Mononuclear cell (primary cell): ENCODE measurements at regions not wholly inside any gene's neighbourhood (a gene's known extent, or its start where the extent isn't known, plus 50 kb on each side); places are given as distances from the start of the nearest gene placed in this dataset.

Experiments
- H3K27me3 ChIP-seq: 2 replicates; pipeline ENCODE4 v1.6.0; 2011; ENCODE audit warnings: low read length, control low read depth; ENCODE audit not compliant: insufficient read depth
- H3K4me1 ChIP-seq: 2 replicates; pipeline ENCODE4 v1.5.1; 2011; ENCODE audit warnings: mild to moderate bottlenecking, low read length, control low read depth; ENCODE audit not compliant: insufficient read depth
- H3K4me3 ChIP-seq: 2 replicates; pipeline ENCODE4 v1.5.1; 2011; ENCODE audit warnings: mild to moderate bottlenecking, low read length, moderate library complexity
- H3K9me3 ChIP-seq: 2 replicates; pipeline ENCODE4 v1.5.1; 2011; ENCODE audit warnings: low read depth, mild to moderate bottlenecking, control low read depth, low read length

DNA sequence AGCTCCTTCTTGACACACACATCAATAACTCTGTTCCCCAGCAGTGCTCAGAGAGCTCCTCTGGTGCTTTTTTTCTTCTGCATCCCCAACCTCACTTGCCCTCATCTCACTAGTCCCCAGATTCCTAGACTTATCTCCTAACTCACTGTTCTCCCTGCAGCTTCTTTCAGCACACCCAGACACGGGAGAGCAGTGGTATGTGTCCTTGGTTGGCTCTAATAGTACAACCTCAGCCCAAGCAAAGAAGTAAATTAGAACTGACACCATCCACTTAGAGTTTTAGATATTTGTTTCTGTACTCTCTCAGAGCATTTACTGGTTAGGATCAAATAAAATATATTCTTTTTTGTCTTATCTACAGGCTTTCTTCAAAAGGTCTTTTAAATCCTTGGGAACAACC lies 201.4 kb upstream of the SNX7 start:
- Histone ChIP-seq H3K9me3 (no peaks in the 10 kb centered on the region), H3K4me3 (no peak overlapping the region), H3K27me3 (no peaks in the 10 kb centered on the region), H3K4me1 (no peaks in the 10 kb centered on the region)

GRCh38 chr1:98459486-98459870 lies 202.0 kb upstream of the SNX7 start:
- Histone ChIP-seq H3K27me3 (no peaks in the 10 kb centered on the region), H3K4me3 (no peak overlapping the region), H3K4me1 (no peaks in the 10 kb centered on the region), H3K9me3 (no peaks in the 10 kb centered on the region)

DNA sequence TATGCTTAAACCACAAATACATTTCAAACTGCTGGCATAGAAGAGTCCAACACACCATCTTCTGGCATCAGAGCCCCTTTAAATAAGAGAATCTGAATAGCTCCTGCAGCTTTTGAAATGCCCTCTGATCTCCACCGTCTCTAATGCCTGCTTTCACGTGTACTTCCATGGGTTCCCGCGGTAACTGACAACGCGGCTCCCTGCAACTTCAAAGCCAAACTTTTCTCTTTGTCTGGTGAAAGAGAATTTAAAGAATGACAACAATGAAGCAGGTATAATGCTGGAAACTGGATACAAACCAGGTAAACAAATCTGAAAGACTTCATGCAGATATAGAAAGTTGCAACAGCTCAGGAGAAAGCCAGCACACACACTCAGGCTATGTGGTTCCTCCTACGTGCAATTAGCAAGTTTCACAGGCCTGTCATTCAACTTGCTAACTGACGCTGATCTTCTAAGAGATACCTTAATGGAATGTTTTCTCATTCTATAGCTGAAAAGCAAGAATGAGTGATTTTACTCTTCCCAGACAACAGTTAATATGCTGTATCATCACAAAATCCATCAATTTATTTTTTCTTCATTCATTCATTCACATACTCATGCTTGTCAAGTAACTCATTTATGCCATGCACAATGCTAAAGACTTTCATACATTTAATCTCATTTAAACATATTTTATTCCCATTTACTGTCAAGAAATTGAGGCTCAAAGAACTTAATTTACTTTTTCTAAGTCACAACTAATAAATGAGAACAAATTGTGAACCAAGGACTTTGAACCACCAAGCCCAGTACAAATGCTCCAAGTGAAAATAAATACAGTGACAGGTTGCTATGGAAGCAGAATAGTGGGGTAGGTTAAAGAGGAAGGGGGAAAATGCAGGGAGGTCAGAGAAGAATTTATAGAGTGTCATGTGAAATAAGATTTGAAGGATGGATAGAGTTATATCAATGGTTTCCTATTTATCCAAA lies 202.7 kb upstream of the SNX7 start:
- H3K27me3 ChIP-seq = no peaks in the 10 kb centered on the region
- no peaks in the 10 kb centered on the region for H3K4me1 ChIP-seq
- H3K9me3 ChIP-seq = no peaks in the 10 kb centered on the region
- no peak overlapping the region for H3K4me3 ChIP-seq

DNA sequence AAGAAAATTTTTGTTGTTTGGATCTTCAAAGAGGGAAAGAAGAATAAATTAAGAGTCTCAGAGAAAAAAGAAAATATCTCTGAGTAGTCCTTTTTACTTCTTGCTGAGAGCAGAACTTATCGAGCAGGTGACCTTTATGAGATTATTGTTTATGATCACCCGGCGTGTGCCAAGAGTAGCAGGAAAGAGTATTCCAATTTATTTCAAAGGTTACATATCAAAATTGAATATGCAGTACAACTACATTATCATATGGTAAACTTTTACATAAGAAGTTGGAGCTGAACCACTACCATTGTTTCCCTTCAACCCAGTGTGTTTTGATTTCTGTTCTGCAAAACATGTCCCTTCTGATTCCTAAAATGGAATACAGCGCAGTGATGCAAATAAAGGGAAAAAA lies 204.3 kb upstream of the SNX7 start:
- Histone ChIP-seq H3K9me3 (no peaks in the 10 kb centered on the region), H3K4me1 (no peaks in the 10 kb centered on the region), H3K4me3 (no peak overlapping the region), H3K27me3 (no peaks in the 10 kb centered on the region)

- H3K4me1 ChIP-seq = no peaks in the 10 kb centered on the region
- no peaks in the 10 kb centered on the region for H3K27me3 ChIP-seq
- no peaks in the 10 kb centered on the region for H3K9me3 ChIP-seq
- no peak overlapping the region for H3K4me3 ChIP-seq
These were observed 206.9 kb upstream of the SNX7 start for GRCh38 chr1:98454666-98455065.

- Histone ChIP-seq H3K4me1 (no peaks in the 10 kb centered on the region), H3K27me3 (no peaks in the 10 kb centered on the region), H3K9me3 (no peaks in the 10 kb centered on the region), H3K4me3 (no peak overlapping the region)
These were observed 208.5 kb upstream of the SNX7 start for GRCh38 chr1:98453066-98453465.

- no peaks in the 10 kb centered on the region for H3K27me3 ChIP-seq
- no peaks in the 10 kb centered on the region for H3K9me3 ChIP-seq
- no peak overlapping the region for H3K4me3 ChIP-seq
- no peaks in the 10 kb centered on the region for H3K4me1 ChIP-seq
These were observed 209.4 kb upstream of the SNX7 start for GRCh38 chr1:98452162-98452561.

- Histone ChIP-seq H3K4me1 (no peaks in the 10 kb centered on the region), H3K9me3 (no peaks in the 10 kb centered on the region), H3K4me3 (no peak overlapping the region), H3K27me3 (no peaks in the 10 kb centered on the region)
These were observed 220.2 kb upstream of the SNX7 start for GRCh38 chr1:98441281-98441680.

DNA sequence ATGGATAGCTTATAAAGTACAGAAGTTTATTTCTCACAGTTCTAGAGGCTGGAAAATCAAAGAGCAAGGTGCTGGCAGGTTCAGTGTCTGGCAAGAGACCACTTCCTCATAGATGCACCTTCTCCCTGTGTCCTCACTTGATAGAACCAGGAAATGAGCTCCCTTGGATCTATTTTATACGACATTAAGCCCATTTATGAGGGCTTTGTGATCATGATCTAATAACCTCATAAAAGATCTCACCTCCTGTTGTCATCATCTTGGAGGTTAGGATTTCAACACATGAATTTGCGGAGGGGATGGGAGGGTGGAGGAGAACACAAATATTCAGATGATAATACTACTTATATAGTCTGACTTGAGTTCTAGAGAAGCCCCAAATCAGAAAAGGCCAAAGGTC lies 222.1 kb upstream of the SNX7 start:
- Histone ChIP-seq H3K9me3 (no peaks in the 10 kb centered on the region), H3K4me3 (no peak overlapping the region), H3K4me1 (no peaks in the 10 kb centered on the region), H3K27me3 (no peaks in the 10 kb centered on the region)

- Histone ChIP-seq H3K9me3 (no peaks in the 10 kb centered on the region), H3K4me1 (no peaks in the 10 kb centered on the region), H3K27me3 (no peaks in the 10 kb centered on the region), H3K4me3 (no peak overlapping the region)
These were observed 224.0 kb upstream of the SNX7 start for GRCh38 chr1:98437540-98437939.

DNA sequence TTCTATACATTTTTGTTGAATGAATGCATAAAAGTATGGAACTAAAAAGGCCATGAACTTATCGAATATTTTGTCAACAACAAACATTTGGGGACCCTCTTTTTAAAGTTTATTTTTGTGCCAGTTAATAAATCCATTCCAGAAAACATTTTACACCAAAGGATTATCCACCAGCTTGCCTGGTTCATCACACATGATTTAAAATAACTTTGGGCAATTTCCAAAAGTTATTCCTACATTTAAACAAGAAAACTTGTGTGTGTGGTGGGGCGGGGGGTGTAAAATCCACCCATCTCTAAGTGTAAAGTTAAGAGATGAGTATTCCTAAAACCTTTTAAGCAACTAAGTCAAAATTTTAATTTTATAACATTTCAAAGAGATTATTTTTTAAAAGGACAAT lies 224.5 kb upstream of the SNX7 start:
- H3K4me1 ChIP-seq = no peaks in the 10 kb centered on the region
- no peaks in the 10 kb centered on the region for H3K9me3 ChIP-seq
- H3K4me3 ChIP-seq = no peak overlapping the region
- no peaks in the 10 kb centered on the region for H3K27me3 ChIP-seq

DNA sequence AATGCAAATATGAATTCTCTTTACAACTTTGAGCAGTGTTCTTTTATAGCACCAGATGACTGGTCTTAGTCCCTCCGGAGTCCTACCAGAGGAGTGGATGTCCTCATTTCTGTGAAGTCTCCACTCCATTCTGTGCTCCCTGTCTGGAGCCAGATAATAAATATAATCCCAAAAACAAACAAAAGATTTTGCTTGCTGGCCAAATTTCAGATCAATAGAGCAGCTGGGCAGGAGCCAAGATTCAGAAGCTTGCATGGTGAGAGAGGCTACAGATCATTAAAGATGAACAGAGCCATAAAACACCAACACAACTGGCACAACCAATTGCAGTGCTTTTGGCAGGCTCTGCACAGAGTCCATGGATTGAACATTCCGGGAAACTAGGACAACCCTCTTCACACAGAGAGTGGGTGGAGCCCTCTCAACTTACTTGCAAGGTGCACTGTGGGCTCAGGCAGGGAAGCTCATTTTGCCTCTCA lies 231.5 kb upstream of the SNX7 start:
- Histone ChIP-seq H3K27me3 (no peaks in the 10 kb centered on the region), H3K4me3 (no peak overlapping the region), H3K9me3 (no peaks in the 10 kb centered on the region), H3K4me1 (no peaks in the 10 kb centered on the region)

GRCh38 chr1:98428864-98429263 lies 232.7 kb upstream of the SNX7 start:
- H3K4me3 ChIP-seq = no peak overlapping the region
- H3K27me3 ChIP-seq = no peaks in the 10 kb centered on the region
- H3K4me1 ChIP-seq = no peaks in the 10 kb centered on the region
- no peaks in the 10 kb centered on the region for H3K9me3 ChIP-seq

DNA sequence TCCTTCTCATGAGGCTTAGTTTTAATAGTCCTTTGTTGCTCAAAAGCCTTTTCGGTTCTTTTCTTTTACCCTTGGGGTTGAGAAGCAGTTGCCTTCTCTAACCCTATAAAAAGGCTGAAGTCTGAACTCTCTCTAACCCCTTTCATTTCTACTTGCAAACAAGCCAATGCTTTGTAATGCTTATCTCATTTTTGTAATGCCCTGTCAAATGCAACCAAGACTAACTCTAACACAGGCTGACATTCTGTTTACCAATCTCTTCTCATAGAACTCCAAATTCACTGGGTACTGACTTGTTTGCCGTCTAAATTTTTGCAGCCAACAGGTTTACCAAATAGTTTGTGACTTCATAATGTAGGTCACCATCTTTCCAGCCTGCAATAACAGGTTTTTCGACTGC lies 233.9 kb upstream of the SNX7 start:
- Histone ChIP-seq H3K27me3 (no peaks in the 10 kb centered on the region), H3K4me1 (no peaks in the 10 kb centered on the region), H3K9me3 (no peaks in the 10 kb centered on the region), H3K4me3 (no peak overlapping the region)

GRCh38 chr1:98426092-98426491 lies 235.4 kb upstream of the SNX7 start:
- Histone ChIP-seq H3K4me3 (no peak overlapping the region), H3K4me1 (no peaks in the 10 kb centered on the region), H3K27me3 (no peaks in the 10 kb centered on the region), H3K9me3 (no peaks in the 10 kb centered on the region)

GRCh38 chr1:98422816-98423215 lies 238.7 kb upstream of the SNX7 start:
- no peak overlapping the region for H3K4me3 ChIP-seq
- H3K4me1 ChIP-seq = no peaks in the 10 kb centered on the region
- no peaks in the 10 kb centered on the region for H3K27me3 ChIP-seq

More at GRCh38 chr1:98422816-98423215, 238.7 kb upstream of the SNX7 start:
- no peaks in the 10 kb centered on the region for H3K9me3 ChIP-seq
